SK-N-SH (cell line): ENCODE measurements at regions not wholly inside any gene's neighbourhood (a gene's known extent, or its start where the extent isn't known, plus 50 kb on each side); places are given as distances from the start of the nearest gene placed in this dataset.

Source experiments
- CTCF ChIP-seq: fragments of 200-600 bp; sonication (generic); IDR thresholded peaks from 2 replicates; pipeline ENCODE4 v1.6.1; 2017; ENCODE audit warnings: antibody characterized with exemption, mild to moderate bottlenecking, moderate library complexity
- EP300 ChIP-seq, 2 experiments: IDR thresholded peaks; 2 replicates each; pipeline versions ENCODE4 v1.4.0 to v1.6.1; 2012; ENCODE audit warnings: borderline replicate concordance in 1 of 2, low read depth in 1 of 2, low read length in 1 of 2
- EZH2phosphoT487 ChIP-seq: fragments of 200-600 bp; sonication (generic); IDR thresholded peaks from 2 replicates; pipeline ENCODE4 v1.6.1; 2017; ENCODE audit warnings: low read depth, mixed run types, mild to moderate bottlenecking, antibody characterized with exemption, moderate library complexity, borderline replicate concordance
- FOXJ3 ChIP-seq: sonication (generic); formaldehyde crosslinking; IDR thresholded peaks from 2 replicates; pipeline ENCODE4 v1.5.1; 2020; ENCODE audit warnings: mild to moderate bottlenecking, missing genetic modification reagents
- GATA2 ChIP-seq: sonication (generic); formaldehyde crosslinking; IDR thresholded peaks from 2 replicates; pipeline ENCODE4 v1.5.0; 2020; ENCODE audit warnings: mild to moderate bottlenecking, missing genetic modification reagents
- NFIC ChIP-seq: IDR thresholded peaks from 2 replicates; pipeline ENCODE4 v1.4.0; 2012; ENCODE audit warnings: borderline replicate concordance
- POLR2AphosphoS5 ChIP-seq: IDR thresholded peaks from 2 replicates; pipeline ENCODE4 v1.6.1; 2012; ENCODE audit warnings: low read depth, low read length
- SIN3A ChIP-seq: IDR thresholded peaks from 2 replicates; pipeline ENCODE4 v1.6.1; 2012; ENCODE audit warnings: low read depth, mild to moderate bottlenecking, low read length, moderate library complexity, borderline replicate concordance
- SMC3 ChIP-seq: IDR thresholded peaks from 2 replicates; pipeline ENCODE4 v1.6.1; 2012; ENCODE audit warnings: low read depth, low read length, improper control_type of control experiment
- TF ChIP-seq, protein P1 (sequence below): IDR thresholded peaks from 2 replicates; pipeline ENCODE4; 2012

DNA sequence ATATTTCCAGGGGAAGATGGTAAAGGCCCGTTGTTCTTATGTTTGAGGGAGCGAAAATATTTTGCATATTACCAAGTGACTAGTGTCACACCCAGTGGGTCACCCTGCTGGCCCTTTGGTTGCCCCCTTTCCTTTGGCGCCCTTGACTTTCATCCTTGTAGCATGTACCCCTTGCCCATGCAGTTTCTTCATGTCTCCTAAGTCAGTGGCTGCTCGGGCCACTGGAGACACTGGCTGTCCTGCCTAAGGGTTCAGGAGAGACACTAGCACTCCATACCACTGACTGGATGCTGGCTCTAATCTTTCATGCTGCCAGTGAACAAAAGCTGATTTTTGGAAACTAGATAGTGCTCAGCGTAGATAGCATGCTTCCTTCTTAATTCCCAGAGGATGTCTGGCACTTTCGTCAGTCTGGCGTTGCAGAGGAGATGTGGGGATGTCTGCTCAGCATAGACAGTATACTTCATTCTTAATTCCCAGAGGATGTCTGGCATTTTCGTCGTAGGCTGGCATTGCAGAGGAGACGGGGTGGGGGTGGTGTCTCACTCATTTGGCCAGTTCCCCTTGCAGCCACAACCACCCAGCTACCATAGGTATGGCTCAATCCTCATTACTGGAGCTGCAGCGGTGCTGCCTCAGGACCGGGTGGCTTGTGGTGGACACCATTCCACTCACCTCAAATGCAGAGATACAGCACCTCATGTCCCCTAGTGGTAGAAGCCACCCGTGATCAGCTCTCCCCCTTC, 770.9 kb upstream of the TPTE start:
- no peak for TF ChIP-seq EZH2phosphoT487
- TF ChIP-seq CTCF, result no peak
- TF ChIP-seq EP300 (IDR thresholded peaks at IDR 0.05; ENCODE audit: borderline replicate concordance in 1 of 2, low read depth in 1 of 2, low read length in 1 of 2), result no peak
- TF ChIP-seq GATA2, result no peak
- no peak for TF ChIP-seq FOXJ3 (CRISPR knock-in tag)
- no peak for TF ChIP-seq POLR2AphosphoS5
- TF ChIP-seq SMC3, result no peak
- no peak for TF ChIP-seq NFIC
- TF ChIP-seq, protein P1, sequence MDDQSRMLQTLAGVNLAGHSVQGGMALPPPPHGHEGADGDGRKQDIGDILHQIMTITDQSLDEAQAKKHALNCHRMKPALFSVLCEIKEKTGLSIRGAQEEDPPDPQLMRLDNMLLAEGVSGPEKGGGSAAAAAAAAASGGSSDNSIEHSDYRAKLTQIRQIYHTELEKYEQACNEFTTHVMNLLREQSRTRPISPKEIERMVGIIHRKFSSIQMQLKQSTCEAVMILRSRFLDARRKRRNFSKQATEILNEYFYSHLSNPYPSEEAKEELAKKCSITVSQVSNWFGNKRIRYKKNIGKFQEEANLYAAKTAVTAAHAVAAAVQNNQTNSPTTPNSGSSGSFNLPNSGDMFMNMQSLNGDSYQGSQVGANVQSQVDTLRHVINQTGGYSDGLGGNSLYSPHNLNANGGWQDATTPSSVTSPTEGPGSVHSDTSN, result no peak
- no peak for TF ChIP-seq SIN3A
